HL-60 (cell line): ENCODE measurements at regions not wholly inside any gene's neighbourhood (a gene's known extent, or its start where the extent isn't known, plus 50 kb on each side); places are given as distances from the start of the nearest gene placed in this dataset.

Source experiments
- CTCF ChIP-seq: IDR thresholded peaks from one replicate; pipeline ENCODE4 v1.5.1; 2011; ENCODE audit warnings: low read length, control low read depth, inconsistent platforms; ENCODE audit not compliant: insufficient read depth
- GABPA ChIP-seq: IDR thresholded peaks from 2 replicates; pipeline ENCODE4 v1.6.1; 2012; ENCODE audit warnings: low read depth
- POLR2AphosphoS5 ChIP-seq: IDR thresholded peaks from 2 replicates; pipeline ENCODE4 v1.6.1; 2012; ENCODE audit warnings: low read depth
- REST ChIP-seq: IDR thresholded peaks from 2 replicates; pipeline ENCODE4 v1.6.1; 2012; ENCODE audit warnings: low read depth; ENCODE audit not compliant: insufficient replicate concordance
- SPI1 ChIP-seq: IDR thresholded peaks from 2 replicates; pipeline ENCODE4 v1.6.1; 2012; ENCODE audit warnings: low read depth, mild to moderate bottlenecking, borderline replicate concordance

GRCh38 chr12:129961856-129962255, 58.0 kb upstream of the TMEM132D start:
- no peak for TF ChIP-seq CTCF
- TF ChIP-seq POLR2AphosphoS5 = no peak
- no peak for TF ChIP-seq REST
- TF ChIP-seq GABPA = no peak
- no peak for TF ChIP-seq SPI1
